GM12801 (cell line): ENCODE measurements at regions not wholly inside any gene's neighbourhood (a gene's known extent, or its start where the extent isn't known, plus 50 kb on each side); places are given as distances from the start of the nearest gene placed in this dataset.

ENCODE experiments used
- TF ChIP-seq, protein P1 (sequence below): IDR thresholded peaks from one replicate; pipeline ENCODE4 v1.5.1; 2011; ENCODE audit warnings: control low read depth; ENCODE audit not compliant: insufficient read length; ENCODE audit errors: extremely low read depth

DNA sequence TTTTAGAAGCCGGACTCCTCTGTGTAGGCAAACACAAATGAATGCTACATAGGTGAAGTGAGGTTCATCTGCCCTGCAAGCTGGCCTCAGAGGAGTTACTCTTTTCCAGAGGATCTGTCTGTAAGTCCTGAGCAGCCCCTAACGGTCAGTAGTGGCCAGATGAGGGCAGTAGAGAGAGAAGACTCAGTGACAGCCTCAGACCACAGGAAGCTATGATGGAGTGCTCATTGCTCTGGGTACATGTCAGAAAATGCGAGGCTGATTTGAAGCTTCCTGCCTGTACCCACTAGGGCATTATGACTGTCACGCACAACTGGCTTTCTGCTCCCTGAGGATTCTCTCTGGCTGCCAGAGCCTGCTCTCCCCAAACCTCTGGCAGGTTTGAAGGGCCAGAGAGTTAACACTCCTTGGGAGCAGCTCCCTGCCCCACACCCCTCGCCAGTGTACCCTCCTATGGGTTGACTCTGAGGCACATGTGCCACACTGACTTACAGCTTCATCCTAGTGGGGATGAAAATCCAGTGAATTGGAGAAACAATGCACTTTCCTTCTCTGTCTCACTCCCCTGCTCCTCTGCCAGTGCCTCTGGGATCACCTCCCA, 141.5 kb downstream of the GABRG2 start:
- TF ChIP-seq, protein P1, sequence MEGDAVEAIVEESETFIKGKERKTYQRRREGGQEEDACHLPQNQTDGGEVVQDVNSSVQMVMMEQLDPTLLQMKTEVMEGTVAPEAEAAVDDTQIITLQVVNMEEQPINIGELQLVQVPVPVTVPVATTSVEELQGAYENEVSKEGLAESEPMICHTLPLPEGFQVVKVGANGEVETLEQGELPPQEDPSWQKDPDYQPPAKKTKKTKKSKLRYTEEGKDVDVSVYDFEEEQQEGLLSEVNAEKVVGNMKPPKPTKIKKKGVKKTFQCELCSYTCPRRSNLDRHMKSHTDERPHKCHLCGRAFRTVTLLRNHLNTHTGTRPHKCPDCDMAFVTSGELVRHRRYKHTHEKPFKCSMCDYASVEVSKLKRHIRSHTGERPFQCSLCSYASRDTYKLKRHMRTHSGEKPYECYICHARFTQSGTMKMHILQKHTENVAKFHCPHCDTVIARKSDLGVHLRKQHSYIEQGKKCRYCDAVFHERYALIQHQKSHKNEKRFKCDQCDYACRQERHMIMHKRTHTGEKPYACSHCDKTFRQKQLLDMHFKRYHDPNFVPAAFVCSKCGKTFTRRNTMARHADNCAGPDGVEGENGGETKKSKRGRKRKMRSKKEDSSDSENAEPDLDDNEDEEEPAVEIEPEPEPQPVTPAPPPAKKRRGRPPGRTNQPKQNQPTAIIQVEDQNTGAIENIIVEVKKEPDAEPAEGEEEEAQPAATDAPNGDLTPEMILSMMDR = no peak

DNA sequence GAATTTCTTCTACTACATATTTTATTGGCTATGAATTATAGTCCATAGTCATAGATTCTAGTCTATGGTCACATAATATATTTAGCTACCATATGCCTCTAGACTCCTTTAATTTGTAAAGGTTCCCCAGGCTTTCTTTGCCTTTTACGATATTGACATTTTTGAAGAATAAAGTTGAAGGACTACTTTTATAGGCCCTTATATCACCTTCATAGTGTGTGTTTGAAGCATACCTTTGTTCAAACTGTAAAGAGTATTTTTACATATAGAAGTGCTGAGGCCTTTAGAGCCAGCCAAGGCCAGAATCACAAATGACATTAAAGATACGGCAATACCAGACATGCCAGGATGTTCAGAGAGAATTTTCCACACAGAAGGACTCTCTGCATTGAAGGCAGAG, 147.0 kb downstream of the GABRG2 start:
- TF ChIP-seq, protein P1 = no peak

DNA sequence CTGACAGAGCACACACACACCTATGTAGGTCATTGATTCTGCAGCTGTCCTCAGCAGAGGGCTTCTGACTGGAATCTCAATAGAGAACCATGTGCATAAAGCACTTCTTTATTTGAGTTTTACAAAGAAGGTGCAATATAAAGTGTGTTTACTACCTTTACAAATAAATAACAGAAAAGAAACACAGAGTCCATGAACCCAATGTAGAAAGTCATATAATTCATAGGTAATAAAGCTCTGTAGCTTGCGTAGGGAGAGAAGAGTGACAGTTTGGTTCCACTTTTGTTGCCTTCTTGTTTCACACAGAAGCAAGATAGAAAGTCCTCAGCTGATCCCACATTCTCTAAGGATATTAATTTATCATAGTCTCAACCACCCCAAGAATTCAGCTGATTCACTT, 149.5 kb downstream of the GABRG2 start:
- TF ChIP-seq, protein P1 = no peak

DNA sequence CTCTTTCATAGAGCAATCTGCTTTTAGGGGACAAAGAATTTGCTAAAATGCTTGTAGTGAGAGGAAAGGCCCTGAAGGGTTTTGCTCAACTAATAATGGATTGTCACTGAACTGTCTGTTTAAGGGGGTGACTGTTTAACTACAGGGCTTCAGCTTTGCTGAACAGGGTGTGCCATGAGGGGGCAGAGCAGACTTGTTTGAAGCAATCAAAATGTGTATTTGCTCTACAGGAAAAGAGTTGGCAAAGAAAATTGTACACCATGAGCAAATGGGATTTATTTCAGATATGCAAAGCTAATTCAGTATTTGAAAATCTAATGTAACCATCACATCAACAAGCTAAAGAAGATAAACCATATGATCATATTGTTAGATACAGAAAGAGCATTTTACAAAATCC, 154.3 kb downstream of the GABRG2 start:
- TF ChIP-seq, protein P1 = no peak

DNA sequence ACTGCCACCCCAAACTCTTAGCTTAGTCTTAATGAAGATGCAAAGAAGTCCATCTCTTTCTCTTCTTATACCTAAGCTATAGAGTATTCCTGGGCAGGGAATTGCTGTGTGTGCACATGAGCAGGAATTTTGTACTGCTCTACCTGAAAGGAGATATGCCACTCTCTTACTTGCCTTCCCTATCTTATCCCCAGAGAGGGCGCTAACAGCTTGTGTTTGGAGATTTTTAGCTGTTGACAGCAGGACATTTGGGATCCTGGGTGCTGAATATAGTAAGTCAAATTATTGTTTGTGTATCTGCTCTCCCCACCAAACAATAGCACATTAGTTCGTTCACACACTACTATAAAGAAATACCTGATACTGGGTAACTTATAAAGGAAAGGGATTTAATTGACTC, 159.5 kb downstream of the GABRG2 start:
- TF ChIP-seq, protein P1 = no peak

DNA sequence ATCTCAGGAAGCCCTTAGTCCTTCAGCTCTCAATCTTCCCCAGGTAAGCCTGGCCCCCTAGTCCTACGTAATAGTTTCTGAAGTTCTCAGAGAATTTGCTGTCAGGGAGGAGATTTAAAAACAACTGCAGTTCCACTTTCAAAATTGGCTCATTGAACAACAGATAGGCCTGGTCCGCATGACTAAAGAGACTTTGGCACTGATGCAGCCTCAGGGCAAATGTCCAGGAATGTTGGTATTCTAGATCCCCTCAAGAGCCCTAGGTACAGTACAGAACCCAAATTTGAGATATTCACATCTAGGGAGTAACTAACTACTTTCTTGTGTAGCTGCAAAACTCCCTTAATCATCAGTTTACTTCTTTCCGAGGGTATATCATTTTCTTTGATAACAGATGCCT, 162.8 kb downstream of the GABRG2 start:
- TF ChIP-seq, protein P1 = no peak

DNA sequence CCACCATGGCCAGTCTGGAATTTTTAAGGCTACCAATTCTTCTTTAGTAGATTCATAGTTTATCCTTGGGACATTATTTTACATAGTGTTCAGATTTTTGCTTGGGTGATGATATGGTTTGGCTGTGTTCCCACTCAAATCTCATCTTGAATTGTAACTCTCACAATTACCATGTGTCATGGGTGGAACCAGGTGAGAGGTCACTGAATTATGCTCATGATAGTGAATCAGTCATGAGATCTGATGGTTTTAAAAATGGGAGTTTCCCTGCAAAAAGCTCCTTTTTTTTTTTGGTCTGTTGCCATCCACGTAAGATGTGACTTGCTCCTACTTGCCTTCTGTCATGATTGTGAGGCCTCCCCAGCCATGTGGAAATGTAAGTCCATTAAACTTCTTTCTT, 163.9 kb downstream of the GABRG2 start:
- TF ChIP-seq, protein P1 = no peak

DNA sequence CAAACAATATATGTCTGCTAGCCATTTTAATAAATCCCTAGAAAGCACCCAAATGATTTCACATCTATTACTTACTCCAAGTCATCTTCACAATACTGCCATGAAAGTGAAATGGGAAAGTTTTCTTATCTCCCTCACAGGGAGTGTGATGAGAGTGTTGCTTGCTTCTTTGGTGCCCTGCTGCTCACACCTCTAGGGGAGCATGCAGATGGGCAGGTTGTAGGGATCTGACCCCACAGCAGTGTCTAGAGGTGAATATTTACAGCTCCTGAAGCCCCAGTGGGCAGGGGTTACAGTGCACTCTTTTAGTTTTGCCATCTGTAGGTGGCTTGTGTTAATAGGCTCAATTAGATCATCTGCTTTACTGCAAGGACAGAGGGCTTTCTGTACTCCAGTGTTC, 173.2 kb downstream of the GABRG2 start:
- TF ChIP-seq, protein P1 = no peak
